NCI-H774 (cell line): ENCODE measurements at regions not wholly inside any gene's neighbourhood (a gene's known extent, or its start where the extent isn't known, plus 50 kb on each side); places are given as distances from the start of the nearest gene placed in this dataset.
"Not testable (repeated sequence)": the region's sequence is repeated elsewhere in the genome, so short reads cannot be mapped to it uniquely, and the experiment has no call there.

Experiments used
- DNase-seq: peaks from one replicate; lab custom pipeline; 2025; lab: John Stamatoyannopoulos, UW

DNA sequence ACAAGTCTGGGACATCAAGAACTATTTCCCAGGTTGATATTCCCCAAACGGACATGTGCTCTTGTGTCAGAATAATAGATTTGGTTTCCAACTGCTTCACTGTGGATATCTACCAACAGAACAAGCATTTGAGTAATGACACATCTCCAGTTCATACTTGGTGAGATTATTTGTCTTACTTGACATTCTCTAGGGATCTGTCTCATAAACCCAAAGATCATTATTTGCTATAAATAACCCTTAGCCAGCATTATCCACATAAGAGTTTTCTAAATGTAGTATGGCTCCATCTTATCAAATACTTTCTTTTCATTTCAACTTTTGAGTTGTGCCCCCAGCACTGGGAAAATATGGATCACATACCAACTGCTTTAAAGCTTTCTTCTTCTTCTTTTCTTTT is 1063.9 kb upstream of the CDH18 start:
- DNase-seq, result no peak

DNA sequence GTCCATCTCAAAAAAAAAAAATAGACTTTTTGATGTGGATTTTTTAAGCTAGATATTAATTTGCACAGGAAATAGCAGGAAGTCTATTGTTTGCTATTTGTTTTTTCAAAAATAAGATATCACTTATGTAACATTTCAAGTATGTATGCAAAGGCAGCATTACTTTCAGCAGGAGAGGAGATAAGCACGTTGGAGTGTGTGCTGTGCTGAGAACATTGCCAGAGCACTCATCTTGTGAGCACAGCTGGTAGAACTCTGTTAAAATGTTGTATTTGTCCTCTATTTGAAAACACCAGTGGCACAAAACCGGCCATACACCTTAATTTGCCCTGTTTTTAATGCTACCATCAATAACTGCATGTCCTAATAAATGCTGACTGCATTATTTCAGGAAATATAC is 1061.9 kb upstream of the CDH18 start:
- DNase-seq, result no peak

DNA sequence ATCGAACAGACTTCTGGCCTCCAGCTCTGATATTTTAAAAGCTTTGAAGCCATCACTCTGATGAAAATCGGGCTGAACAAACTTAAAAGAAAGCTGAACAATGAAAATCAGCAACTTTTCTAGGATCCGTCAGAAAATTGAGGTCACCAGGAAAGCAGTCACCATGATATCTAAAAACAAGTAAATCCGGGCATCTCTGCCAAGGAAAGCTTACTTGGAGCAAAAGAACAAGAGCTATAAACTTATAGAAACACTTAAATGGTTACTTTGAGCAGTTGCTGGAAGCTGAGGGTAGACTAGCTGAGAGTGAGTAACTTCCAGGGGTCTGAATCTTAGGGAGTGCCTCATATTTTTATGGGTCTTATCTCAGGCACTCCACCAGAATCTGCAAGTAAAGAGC is 1043.0 kb upstream of the CDH18 start:
- DNase-seq, result no peak

DNA sequence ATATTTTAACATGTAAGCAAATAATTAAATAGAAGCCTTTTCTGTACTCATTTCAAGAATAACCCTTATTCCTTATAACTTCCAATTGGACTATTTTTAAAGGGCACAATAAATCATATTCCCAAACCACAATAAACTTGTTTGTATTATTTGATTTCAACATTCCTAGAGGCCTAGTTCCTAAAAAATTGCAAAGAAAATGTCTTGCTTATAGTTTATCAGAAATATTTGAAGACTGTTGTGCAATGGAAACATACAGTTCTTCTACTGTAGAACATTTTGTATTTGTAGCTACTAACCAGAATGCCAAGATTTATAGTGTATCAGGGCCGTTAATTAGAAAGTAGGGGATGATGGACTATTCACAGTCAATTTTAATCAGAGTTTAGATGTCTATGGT is 1037.0 kb upstream of the CDH18 start:
- no peak for DNase-seq

DNA sequence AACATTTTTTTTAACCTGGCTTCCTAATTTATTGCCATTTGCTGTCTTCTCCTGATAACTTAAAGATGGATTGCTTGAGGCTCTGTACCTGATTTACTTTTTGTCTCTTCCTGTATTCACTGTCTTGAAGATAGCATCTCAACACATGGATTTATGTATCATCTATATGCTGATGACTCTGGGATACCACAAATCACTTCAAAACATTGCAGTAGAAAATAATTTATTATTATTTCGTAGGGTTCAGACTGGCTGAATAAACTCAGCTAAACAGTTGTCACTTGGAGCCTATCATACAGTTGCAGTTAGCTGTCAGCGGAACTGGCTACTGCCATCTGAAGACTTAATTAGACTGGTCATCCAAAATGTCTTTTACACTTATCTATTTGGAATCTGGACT is 1025.2 kb upstream of the CDH18 start:
- no peak for DNase-seq

DNA sequence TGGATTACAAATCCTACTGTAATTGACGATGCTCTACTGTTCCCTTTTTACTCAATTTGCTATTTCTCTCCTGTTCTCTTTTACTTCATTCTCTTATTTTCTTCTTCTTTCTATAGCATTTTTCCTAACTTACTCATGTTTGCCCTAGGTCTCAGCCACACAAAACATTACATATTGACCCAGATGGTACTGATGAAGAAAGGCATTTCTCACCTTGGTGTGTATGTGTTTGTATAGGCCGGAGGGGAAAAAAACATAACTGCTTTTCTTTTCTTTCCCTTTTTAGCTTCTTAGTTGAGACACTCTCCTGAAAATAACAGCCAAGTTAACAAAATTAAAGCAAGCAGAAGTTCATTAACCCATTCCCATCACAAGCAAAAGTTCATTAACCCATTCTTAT is 1019.8 kb upstream of the CDH18 start:
- no peak for DNase-seq

DNA sequence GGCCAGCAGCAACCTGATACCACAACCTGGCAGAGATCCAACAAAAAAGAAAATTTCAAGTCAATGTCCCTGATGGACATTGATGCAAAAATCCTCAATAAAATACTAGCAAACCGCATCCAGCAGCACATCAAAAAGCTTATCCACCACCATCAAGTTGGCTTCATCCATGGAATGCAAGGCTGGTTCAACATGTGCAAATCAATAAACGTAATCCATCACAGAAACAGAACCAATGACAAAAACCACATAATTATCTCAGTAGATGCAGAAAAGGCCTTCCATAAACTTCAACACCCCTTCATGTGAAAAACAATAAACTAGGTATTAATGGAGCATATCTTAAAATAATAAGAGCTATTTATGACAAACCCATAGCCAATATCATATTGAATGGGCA is 1000.9 kb upstream of the CDH18 start:
- DNase-seq, result not testable (repeated sequence)

DNA sequence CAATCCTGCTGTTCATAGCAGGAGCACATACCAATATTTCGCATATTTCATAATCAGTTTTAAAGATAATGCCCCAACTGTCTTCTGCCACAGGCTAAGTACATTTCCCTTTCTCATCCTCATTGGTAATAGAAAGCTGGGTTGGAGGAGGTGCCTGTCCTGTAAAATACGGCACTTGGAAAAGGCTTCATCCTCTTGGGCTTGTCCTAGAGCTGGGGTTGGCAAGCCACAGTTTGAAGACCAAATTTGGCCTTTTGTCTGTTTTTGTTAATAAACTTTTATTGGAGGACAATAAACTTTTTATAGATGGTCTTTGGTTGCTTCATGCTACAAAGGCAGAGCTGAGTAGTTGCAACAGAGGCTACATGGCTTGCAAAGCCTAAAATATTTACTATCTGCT is 997.8 kb upstream of the CDH18 start:
- no peak for DNase-seq

DNA sequence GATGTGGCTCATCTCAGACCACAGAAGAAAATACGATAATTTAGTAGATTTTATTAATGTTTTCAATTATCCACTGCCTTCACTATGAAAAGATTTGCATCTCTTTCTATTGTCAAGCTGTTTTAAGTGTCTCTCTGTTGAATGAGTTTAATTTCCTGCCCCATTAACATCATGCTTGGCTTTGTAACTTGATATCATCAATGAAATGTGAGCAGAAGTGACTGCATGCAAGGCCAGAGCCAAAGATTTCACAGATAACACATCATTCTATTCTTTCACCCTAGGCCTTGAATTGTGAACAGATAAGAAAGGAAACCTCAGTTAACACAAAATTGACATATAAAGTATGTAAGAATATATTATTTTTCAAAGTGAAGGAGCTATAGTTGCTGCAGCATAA is 986.4 kb upstream of the CDH18 start:
- peak; percentile 6 for DNase-seq

DNA sequence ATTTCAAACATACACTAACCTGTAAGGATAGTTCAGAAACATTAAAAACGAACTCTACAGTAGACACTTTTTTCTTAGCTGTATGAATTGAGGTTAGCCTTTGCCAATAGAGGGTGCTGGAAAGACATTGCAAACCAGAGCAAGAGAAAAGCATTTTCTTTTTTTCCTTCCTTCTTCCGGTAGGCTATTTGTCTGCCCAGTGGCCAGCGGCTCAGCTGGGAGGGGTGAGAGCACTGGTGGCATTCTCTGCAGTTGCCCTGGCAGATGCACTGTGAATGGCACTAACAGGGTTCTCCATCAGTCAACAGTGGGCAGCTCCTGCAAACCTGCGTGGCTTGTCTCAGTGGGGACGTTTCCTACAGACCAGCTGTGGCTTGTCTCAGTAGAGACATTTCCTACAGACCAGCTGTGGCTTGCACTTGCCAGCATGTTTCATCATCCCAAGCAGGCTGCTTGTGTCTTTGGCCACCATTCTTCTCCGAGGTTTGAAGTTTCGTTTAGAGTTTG is 984.5 kb upstream of the CDH18 start:
- no peak for DNase-seq

DNA sequence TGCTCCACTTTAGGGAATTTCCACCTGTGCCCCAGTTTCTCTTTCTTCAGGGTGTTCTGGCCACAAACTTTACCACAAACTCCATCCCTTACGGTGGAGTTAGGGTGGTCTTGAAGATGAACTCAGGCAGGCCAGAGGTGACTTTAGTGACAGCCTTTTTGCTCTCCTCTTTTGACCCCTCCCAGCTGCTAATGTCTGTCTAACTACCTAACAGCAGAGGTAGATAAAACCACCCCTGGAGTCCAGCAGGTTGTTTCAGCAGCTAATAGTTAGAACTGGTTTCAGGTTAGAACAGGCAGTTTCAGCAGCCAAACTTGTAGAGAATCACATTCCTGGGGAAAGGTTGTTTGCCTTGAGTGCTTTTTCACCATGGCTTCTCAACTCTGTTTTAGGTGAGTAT is 971.3 kb upstream of the CDH18 start:
- no peak for DNase-seq

DNA sequence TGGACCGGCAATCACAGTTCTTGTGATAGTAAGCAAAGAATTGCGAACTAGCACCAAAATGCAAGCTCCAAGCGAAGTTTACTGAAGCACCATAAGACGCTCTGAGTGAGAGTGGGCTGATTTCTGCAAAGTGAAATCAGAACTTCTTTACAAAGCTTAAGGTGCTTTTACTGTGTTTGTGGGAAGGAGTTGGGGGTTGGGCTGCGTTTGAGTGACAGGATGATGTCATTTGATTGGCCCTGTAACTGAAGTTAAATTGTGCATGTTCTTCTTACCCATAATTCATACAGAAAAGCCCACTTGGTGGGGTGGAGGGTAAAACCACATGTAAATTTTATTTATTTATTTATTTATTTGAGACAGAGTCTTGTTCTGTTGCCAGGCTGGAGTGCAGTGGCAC is 970.6 kb upstream of the CDH18 start:
- DNase-seq, result no peak

DNA sequence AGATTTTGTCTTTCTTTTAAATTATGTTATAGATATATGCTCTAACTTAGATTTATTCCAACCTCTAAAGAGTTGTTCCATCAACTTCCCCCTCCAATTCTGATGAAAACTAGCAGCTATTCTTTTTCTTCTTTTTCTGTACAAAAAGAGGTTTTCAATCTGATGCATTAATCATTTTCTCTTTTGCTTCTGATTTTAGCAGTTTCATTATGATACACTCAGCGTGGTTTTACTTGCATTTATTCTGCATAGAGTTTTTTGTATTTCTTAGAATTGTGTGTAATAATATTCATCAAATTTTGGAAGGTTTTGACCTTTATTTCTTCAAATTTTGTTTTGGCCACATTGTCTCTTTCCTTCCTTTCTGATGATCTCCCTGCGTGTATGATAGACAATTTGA is 968.1 kb upstream of the CDH18 start:
- DNase-seq, result no peak

DNA sequence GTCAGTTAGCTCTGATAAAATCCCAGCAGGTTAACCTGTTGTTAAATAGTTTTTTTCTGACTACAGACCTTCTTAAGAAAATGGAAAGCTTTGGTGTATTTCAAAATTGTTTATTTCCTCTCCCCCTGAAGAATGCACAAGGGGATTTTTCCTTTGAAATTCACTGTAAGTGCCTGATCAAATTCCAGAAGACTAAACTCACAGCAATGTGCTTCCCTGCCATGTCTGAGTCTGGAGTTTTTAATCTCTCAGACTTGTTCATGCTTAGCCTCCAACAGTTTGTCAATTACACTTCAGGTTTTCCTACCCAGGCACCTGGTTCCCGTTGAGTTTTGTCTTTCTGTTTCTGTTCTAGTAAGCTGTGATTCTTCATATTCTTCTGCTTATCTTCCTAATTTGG is 961.6 kb upstream of the CDH18 start:
- DNase-seq, result no peak

DNA sequence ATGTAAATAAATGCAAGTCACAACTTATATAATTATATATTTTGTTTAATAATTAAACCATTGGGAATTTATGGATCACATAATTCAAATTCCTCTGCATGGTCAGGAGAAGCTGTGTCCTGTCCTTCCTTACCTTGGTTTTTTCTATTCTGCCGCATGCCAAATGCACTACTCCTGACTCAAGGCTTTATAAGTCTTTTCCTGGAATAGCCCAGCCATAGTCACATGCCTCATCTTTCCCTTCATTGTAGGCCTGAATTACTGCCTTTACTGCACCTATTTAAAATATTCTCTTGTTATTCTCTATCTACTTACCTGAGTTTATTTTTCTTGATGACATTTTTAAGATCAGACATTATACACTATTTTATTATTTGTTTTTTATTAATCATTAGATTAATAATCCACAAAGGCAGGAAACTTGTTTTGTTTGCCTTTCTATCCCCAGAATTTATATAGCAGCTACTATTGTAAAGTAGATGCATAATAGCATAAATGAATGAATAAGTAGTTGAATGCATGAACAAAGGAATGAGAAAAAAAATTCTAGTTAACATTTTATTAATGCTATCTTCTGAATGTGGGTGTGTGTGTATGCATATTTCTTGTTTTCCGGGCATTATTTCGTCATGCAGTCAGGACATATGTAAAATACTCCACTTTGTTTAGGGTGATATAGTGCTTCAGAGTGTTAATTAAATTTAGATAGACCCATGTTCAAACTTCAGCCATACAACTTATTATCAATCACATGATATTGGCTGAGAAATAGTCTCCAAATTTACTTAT is 955.4 kb upstream of the CDH18 start:
- DNase-seq, result not testable (repeated sequence)

DNA sequence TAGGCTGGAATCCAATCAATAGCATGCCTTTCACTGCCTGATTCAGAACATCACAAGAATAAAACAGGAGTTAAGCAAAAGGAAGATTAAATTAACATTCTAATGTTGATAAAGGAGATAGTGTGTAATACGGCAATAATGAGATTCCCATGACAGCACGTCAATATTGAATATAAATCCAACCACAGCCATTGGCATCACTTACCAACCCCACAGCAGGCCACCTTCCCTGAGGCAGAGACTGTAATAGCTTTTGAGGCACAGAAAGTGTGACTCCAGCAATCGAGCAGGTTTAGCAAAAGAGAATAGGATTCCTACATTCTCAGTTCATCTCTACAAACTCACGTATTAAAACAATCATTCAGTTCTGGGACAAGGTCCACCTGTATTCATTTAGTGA is 954.6 kb upstream of the CDH18 start:
- not testable (repeated sequence) for DNase-seq

DNA sequence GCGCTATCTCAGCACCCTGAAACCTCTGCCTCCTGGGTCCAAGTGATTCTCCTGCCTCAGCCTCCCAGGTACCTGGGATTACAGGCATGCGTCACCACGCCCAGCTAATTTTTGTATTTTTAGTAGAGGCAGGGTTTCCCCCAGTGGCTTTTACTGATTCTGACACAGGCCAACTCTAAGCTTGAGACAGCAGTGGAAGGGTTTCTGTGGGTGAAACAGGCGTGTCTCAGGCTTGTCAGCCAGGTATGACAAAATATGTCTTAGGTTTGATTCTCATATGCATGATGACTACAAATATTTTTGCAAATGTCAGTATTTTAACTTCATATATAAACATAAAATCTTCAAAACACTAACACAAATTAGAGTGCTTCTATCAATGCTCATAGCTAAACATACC is 952.8 kb upstream of the CDH18 start:
- not testable (repeated sequence) for DNase-seq

DNA sequence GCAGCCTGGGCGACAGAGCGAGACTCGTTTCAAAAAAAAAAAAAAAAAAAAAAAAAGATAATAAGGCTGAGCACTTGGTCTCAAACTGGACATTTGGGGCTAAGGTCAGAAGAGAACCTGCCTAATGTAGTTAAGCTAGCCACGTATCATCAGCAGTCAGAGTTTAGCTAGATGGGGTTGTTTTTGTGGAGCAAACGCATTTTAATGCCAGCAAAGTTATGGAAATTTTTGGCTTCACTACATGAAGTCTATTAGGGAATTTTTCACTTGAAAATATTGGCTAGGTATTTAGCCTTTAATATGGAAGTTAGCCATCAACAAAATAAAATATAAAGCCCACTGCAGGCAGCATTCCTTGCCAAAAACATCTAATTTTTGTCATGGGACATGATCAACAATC is 902.9 kb upstream of the CDH18 start:
- not testable (repeated sequence) for DNase-seq

DNA sequence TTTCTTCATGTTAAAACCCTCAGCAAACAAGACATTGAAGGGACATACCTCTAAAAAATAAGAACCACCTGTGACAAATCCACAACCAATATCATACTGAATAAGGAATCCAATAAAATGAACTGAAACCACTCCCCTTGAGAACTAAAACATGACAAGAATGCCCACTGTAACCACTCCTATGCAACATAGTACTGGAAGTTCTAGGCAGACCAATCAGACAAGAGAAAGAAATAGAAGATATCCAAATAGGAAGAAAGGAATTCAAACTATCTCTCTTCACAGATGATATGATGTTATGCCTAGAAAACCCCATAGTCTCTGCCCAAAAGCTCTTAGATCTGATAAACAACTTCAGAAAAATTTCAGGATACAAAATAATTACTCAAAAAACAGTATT is 887.7 kb upstream of the CDH18 start:
- DNase-seq, result not testable (repeated sequence)

DNA sequence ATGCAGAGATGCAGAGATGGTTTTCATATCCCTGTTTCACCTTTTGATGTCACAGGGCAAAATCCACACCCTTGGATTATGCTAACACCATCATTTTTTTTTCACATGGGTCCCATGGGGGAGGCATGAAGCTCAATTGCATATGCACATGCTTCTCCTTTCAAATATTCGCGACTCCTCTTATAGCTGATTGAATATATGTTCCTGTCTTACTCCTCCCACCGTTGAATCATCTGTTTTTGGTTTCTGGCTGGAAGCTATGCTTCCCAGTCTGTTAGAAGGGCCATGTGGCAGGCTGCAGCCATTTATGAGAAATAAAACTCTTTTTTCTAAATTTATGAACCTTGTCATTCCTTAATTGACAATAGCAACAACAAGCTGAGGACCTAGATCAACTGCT is 877.9 kb upstream of the CDH18 start:
- DNase-seq, result not testable (repeated sequence)

DNA sequence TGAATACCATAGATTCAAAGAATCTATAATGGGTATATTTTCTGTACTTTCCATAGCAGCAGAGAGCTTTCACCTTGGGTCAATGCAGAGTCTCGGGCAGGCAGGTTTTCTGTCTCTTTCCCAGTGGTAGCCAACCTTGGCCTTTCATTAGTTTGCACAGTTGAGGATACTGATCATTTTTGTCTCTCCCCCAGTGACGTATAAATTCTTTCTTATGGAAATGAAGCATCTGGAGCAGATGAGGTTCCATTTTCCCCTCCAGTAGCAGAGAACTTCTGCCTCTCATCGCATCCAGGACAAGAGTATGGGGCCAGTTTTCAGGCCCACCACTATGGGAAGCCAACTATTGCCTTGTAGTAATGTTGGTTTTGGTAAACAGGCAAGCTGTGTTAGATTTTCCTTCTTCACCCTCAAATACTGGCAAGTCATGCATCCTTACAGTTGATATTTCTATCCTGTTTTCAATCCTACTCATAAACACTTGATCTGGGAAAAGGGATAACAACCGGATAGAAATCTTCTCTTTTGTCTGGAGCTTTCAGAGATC is 845.2 kb upstream of the CDH18 start:
- no peak for DNase-seq

DNA sequence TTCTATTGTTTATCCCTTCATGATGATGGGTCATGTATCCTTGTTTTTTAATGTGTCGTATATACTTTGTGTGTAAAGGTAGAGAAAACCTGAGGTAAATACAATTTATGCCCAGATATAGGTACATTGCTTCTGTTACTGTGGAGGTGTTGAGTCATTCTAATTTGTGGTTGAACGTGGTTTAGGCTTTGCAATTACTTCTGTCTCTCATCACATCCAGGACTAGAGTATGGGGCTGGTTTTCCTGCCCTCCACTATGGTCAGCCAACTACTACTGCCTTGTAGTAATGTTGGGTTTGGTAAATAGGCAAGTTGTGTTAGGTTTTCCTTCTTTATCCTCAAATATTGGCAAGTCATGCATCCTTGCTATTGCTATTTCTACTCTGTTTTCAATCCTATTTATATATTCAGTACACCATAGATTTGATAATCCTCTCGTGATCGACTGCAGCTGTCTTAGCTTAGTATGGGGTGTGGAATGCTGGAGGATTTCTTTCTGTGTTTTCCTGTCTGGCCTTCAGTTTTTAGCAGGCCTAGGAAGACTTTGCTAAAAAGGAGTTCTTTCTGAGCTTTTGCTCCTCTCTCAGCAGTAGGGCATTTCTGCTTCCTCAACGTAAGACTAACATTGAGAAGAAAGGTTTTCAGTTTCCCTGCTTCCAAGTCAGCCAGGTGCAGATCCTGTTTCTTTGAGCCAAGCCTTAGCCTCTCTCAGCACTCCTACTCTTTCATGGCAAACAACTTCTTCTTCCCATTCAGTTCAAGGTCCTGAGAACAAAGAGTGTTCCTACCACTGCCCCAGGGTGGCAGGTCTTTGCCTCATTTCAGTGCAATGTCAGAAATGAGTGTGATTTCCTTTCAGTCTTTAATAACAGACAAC is 844.4 kb upstream of the CDH18 start:
- no peak for DNase-seq

DNA sequence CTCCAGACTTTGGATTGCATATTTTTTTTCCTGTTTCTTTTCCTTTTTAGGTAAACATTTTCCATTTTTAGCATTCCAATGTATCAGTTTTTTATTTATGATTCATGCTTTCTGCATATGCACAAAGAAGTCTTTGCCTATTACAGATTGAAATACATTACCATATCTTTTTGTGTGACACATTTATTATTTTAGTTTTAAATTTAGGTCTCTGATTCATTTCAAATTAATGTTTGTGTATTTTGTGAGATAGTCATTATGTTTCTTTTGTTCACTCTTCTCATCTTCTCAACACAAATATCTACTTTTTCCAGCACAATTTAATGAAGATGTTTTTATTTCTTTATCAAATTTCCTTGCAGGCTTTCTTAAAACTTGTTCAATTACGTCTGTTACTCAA is 838.0 kb upstream of the CDH18 start:
- not testable (repeated sequence) for DNase-seq
